ENCODE measurements at regions not wholly inside any gene's neighbourhood (a gene's known extent, or its start where the extent isn't known, plus 50 kb on each side); places are given as distances from the start of the nearest gene placed in this dataset.

- DNase-seq = no peak
- Histone ChIP-seq H3K4me1 (ENCODE audit: insufficient read depth) (no peaks in the 10 kb centered on the region), H3K27me3 (peaks cover 5% of the 10 kb centered on the region), H3K4me3 (no peak overlapping the region), H3K9me3 (no peaks in the 10 kb centered on the region), H3K36me3 (no peaks in the 10 kb centered on the region), H3K27ac (no peak overlapping the region)
- intact Hi-C loops (cut with DNase I) = no loop called here
- 44 to 53% (median 48%) methylated on average over 1 of the region's 1 CpG for WGBS, 3 donors
- TF ChIP-seq POLR2A (IDR thresholded peaks at IDR 0.05) (no peak), EP300 (IDR thresholded peaks at IDR 0.05) (no peak), CTCF (IDR thresholded peaks at IDR 0.05) (no peak)
Measured at GRCh38 chr13:64338671-64339070, 2891.5 kb downstream of the PCDH9 start.

GRCh38 chr13:64333888-64334287 is 2896.2 kb downstream of the PCDH9 start:
- Histone ChIP-seq H3K4me1 (ENCODE audit: insufficient read depth) (no peaks in the 10 kb centered on the region), H3K9me3 (no peaks in the 10 kb centered on the region), H3K27ac (no peak overlapping the region), H3K27me3 (no peaks in the 10 kb centered on the region), H3K4me3 (no peak overlapping the region), H3K36me3 (no peaks in the 10 kb centered on the region)
- TF ChIP-seq EP300 (IDR thresholded peaks at IDR 0.05) (no peak), POLR2A (IDR thresholded peaks at IDR 0.05) (no peak), CTCF (IDR thresholded peaks at IDR 0.05) (no peak)
- DNase-seq = no peak
- 86 to 95% (median 94%) methylated on average over 3 of the region's 3 CpGs for WGBS, 3 donors
- intact Hi-C loops (cut with DNase I) = no loop called here

GRCh38 chr13:64332048-64332447 is 2898.1 kb downstream of the PCDH9 start:
- intact Hi-C loops (cut with DNase I) = no loop called here
- 14 to 40% (median 23%) methylated on average over 2 of the region's 2 CpGs for WGBS, 3 donors
- no peaks in the 10 kb centered on the region for H3K27me3 ChIP-seq
- no peak for DNase-seq
- H3K27ac ChIP-seq = no peak overlapping the region
- H3K4me3 ChIP-seq = no peak overlapping the region
- H3K36me3 ChIP-seq = no peaks in the 10 kb centered on the region
- TF ChIP-seq EP300 (IDR thresholded peaks at IDR 0.05) (no peak), CTCF (IDR thresholded peaks at IDR 0.05) (no peak), POLR2A (IDR thresholded peaks at IDR 0.05) (no peak)
- no peaks in the 10 kb centered on the region for H3K4me1 ChIP-seq (ENCODE audit: insufficient read depth)
- no peaks in the 10 kb centered on the region for H3K9me3 ChIP-seq

- 26 to 39% (median 37%) methylated on average over 2 of the region's 2 CpGs for WGBS, 3 donors
Measured at GRCh38 chr13:64327505-64328194, 2902.5 kb downstream of the PCDH9 start.

More at GRCh38 chr13:64327505-64328194, 2902.5 kb downstream of the PCDH9 start:
- H3K27ac ChIP-seq = no peak overlapping the region
- intact Hi-C loops (cut with DNase I) = no loop called here
- no peaks in the 10 kb centered on the region for H3K4me1 ChIP-seq (ENCODE audit: insufficient read depth)
- H3K9me3 ChIP-seq = no peaks in the 10 kb centered on the region
- no peak overlapping the region for H3K4me3 ChIP-seq
- TF ChIP-seq CTCF (IDR thresholded peaks at IDR 0.05) = no peak
- TF ChIP-seq POLR2A (IDR thresholded peaks at IDR 0.05) = no peak
- TF ChIP-seq EP300 (IDR thresholded peaks at IDR 0.05) = no peak
- no peak for DNase-seq
- no peaks in the 10 kb centered on the region for H3K27me3 ChIP-seq
- no peaks in the 10 kb centered on the region for H3K36me3 ChIP-seq

Measured in ovary (tissue), 7 donors.